ENCODE measurements at regions not wholly inside any gene's neighbourhood (a gene's known extent, or its start where the extent isn't known, plus 50 kb on each side); places are given as distances from the start of the nearest gene placed in this dataset.

DNA sequence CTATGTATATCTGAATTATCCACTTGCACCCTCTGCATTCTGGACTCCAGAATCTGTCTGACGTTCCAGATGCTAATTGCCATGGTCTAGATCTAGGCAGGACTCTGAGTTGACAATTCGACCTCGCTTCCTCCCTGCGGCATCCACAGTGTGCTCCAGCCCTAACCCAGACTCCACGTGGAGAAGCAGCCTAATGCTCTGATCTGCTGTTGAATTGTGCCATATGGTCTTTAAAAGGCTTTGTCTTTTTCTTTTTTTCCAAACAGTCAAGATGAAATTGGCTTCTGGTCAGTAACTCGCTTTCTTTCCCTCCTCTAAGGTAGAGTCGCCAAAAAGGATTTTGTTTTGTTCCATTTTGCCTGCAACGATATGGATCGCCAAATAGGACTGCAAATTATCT lies 752.6 kb upstream of the ID2 start:
- no peak for DNase-seq

- peak; percentile 87 to 91 for DNase-seq
These were observed 750.8 kb upstream of the ID2 start for GRCh38 chr2:7930800-7931635.

- no peak for DNase-seq
These were observed 750.0 kb upstream of the ID2 start for GRCh38 chr2:7931808-7932207.

- no peak for DNase-seq
These were observed 748.2 kb upstream of the ID2 start for GRCh38 chr2:7933672-7934071.

DNA sequence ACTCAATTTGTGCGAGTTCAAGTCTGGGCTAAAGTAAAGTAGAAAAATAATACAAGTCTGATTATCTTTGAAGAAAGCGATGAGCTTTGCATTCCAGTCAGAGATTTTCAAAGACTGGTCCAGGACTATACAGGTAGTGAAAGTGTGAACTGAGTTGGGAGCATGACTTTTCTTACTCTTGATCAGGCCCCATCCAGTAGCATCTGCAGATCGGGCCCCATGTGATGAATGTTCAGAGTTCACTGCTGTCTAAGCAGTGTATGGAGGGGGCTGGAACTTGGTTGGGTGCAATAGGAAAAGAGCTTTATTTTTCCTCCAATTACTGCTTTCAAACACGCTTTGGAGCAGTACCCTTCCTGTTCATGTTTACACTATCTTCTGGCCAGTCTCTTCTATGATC lies 747.4 kb upstream of the ID2 start:
- no peak for DNase-seq

GRCh38 chr2:7937082-7937481 lies 744.8 kb upstream of the ID2 start:
- DNase-seq, result no peak

DNA sequence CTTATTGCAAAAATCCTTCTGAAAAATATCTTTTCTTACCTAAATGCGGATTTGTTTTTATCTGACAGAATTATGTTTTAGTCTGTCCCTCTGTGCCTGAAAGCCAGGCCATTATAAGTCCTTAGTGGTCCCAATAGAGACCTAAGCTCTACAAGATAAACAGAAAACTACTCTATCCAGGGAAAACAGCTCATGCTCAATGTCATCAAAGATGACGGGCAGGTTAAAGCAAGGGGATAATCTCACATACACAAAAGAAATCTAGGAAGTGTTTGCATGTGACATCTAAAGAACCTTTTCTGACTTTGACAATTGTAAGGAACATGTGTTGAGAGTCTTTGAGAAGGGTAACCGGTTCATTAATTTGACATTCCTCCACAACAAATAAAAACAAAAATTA lies 741.1 kb upstream of the ID2 start:
- no peak for DNase-seq

- DNase-seq, result no peak
These were observed 738.4 kb upstream of the ID2 start for GRCh38 chr2:7943446-7943845.

GRCh38 chr2:7945026-7945425 lies 736.8 kb upstream of the ID2 start:
- DNase-seq, result no peak

GRCh38 chr2:7950035-7950612 lies 731.7 kb upstream of the ID2 start:
- DNase-seq, result peak in 1 of 2 donors; percentile 32

GRCh38 chr2:7951001-7951400 lies 730.9 kb upstream of the ID2 start:
- DNase-seq, result no peak

GRCh38 chr2:7951490-7951889 lies 730.4 kb upstream of the ID2 start:
- no peak for DNase-seq

GRCh38 chr2:7952046-7952745 lies 729.7 kb upstream of the ID2 start:
- no peak for DNase-seq

GRCh38 chr2:7953195-7953594 lies 728.7 kb upstream of the ID2 start:
- no peak for DNase-seq

- no peak for DNase-seq
These were observed 727.6 kb upstream of the ID2 start for GRCh38 chr2:7954234-7954633.

DNA sequence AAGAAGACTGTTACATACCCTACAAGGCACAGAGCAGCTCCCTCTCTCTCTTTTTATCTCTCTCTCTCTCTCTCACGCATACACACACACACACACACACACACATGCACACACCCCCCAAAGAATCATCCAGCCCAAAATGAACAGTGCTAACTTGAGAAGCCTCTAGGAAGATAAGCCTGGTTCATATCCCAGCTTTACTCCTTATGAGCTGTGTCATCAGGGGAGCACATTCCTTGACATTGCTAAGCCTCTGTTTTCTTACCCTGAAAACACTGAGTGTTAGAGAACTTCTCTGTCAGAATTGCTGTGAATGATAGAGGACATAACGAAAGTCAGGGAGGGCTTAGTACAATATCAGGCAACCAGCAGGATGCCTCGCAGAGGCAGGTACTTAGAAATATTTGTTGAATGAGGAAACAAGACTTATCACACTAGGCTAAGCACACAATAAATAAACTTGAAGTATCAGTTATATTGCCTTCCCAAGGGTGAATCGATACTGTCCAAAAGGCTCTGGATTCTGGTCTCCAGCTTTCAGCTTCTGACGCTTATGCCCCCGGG lies 725.6 kb upstream of the ID2 start:
- DNase-seq, result no peak

- DNase-seq, result no peak
These were observed 720.3 kb upstream of the ID2 start for GRCh38 chr2:7961550-7961949.

- DNase-seq, result no peak
These were observed 719.7 kb upstream of the ID2 start for GRCh38 chr2:7962161-7962560.

- DNase-seq, result no peak
These were observed 718.1 kb upstream of the ID2 start for GRCh38 chr2:7963787-7964186.

GRCh38 chr2:7966032-7966431 lies 715.8 kb upstream of the ID2 start:
- DNase-seq, result no peak

- no peak for DNase-seq
These were observed 714.0 kb upstream of the ID2 start for GRCh38 chr2:7967707-7968405.

All from right lung (tissue), 2 donors.